ENCODE measurements at regions not wholly inside any gene's neighbourhood (a gene's known extent, or its start where the extent isn't known, plus 50 kb on each side); places are given as distances from the start of the nearest gene placed in this dataset.

- Mint-ChIP-seq H3K27me3 (no peaks in the 10 kb centered on the region), H3K9me3 (ENCODE audit: insufficient read depth) (no peaks in the 10 kb centered on the region), H3K4me1 (no peaks in the 10 kb centered on the region), H3K27ac (no peak overlapping the region), H3K4me3 (no peak overlapping the region)
- Histone ChIP-seq H3K27ac (ENCODE audit: low read length in 2 of 2) (no peak overlapping the region), H3K4me3 (ENCODE audit: control extremely low read depth in 1 of 5, extremely low read depth in 1 of 5, insufficient read depth in 1 of 5, low read depth in 2 of 5, low read length in 4 of 5) (no peak overlapping the region), H3K27me3 (replicated peaks in 1 of 4; ENCODE audit: control extremely low read depth in 1 of 4, control insufficient read depth in 3 of 4, insufficient read depth in 4 of 4, low read length in 3 of 4) (no peaks in the 10 kb centered on the region), H3K9me3 (ENCODE audit: control extremely low read depth in 1 of 3, control insufficient read depth in 2 of 3, insufficient read depth in 1 of 3, low read length in 2 of 3) (no peaks in the 10 kb centered on the region), H3K4me1 (ENCODE audit: control insufficient read depth in 2 of 2, insufficient read depth in 2 of 2, low read length in 2 of 2) (no peaks in the 10 kb centered on the region), H3K36me3 (replicated peaks in 1 of 2; ENCODE audit: control extremely low read depth in 1 of 2, control insufficient read depth in 1 of 2, extremely low read depth in 1 of 2, insufficient read depth in 2 of 2, low read length in 1 of 2) (no peaks in the 10 kb centered on the region), H2AFZ (ENCODE audit: insufficient read depth, low read depth, low read length, poor library complexity, severe bottlenecking) (no peak overlapping the region), H3K9ac (ENCODE audit: low read length) (no peak overlapping the region), H3K79me2 (ENCODE audit: control insufficient read depth, insufficient read depth, low read length) (no peaks in the 10 kb centered on the region), H4K20me1 (ENCODE audit: control insufficient read depth, insufficient read depth, low read length, poor library complexity, severe bottlenecking) (no peaks in the 10 kb centered on the region), H3K4me2 (replicated peaks; ENCODE audit: low read depth, low read length, poor library complexity, severe bottlenecking) (no peak overlapping the region)
- WGBS (ENCODE audit: insufficient coverage): no CpG with 5 or more reads among the region's 5 CpGs
- intact Hi-C loops (cut with micrococcal nuclease): no loop called here
- ATAC-seq (ENCODE audit: low read depth): no peak
- ChIA-PET POLR2A (no interaction called here), CTCF (no interaction called here)
- TF ChIP-seq EZH2 (IDR thresholded peaks at IDR 0.05; ENCODE audit: borderline replicate concordance, insufficient read depth, low read depth, low read length, poor library complexity, severe bottlenecking) (no peak), CTCF (IDR thresholded peaks at IDR 0.05) (no peak)
- no peak for DNase-seq
Measured at GRCh38 chr21:30947141-30947540, 65.8 kb upstream of the KRTAP11-1 start.

- H3K4me2 ChIP-seq (replicated peaks; ENCODE audit: low read depth, low read length, poor library complexity, severe bottlenecking): no peak overlapping the region
- DNase-seq (no peak), ATAC-seq (ENCODE audit: low read depth) (no peak)
- POLR2A ChIA-PET: no interaction called here
- CTCF ChIA-PET: no interaction called here
- 61% methylated on average over 2 of the region's 5 CpGs for WGBS (ENCODE audit: insufficient coverage)
- H3K79me2 ChIP-seq (ENCODE audit: control insufficient read depth, insufficient read depth, low read length): no peaks in the 10 kb centered on the region
- no peaks in the 10 kb centered on the region for H3K27me3 Mint-ChIP-seq
- no peak overlapping the region for H3K4me3 ChIP-seq (ENCODE audit: control extremely low read depth in 1 of 5, extremely low read depth in 1 of 5, insufficient read depth in 1 of 5, low read depth in 2 of 5, low read length in 4 of 5)
- no peaks in the 10 kb centered on the region for H3K36me3 ChIP-seq (replicated peaks in 1 of 2; ENCODE audit: control extremely low read depth in 1 of 2, control insufficient read depth in 1 of 2, extremely low read depth in 1 of 2, insufficient read depth in 2 of 2, low read length in 1 of 2)
- no peak overlapping the region for H3K27ac ChIP-seq (ENCODE audit: low read length in 2 of 2)
- H3K9me3 ChIP-seq (ENCODE audit: control extremely low read depth in 1 of 3, control insufficient read depth in 2 of 3, insufficient read depth in 1 of 3, low read length in 2 of 3): no peaks in the 10 kb centered on the region
- no peaks in the 10 kb centered on the region for H3K4me1 Mint-ChIP-seq
- no peak for TF ChIP-seq EZH2 (IDR thresholded peaks at IDR 0.05; ENCODE audit: borderline replicate concordance, insufficient read depth, low read depth, low read length, poor library complexity, severe bottlenecking)
- no peak for TF ChIP-seq CTCF (IDR thresholded peaks at IDR 0.05)
- H3K9me3 Mint-ChIP-seq (ENCODE audit: insufficient read depth): no peaks in the 10 kb centered on the region
- no peak overlapping the region for H3K27ac Mint-ChIP-seq
- no peaks in the 10 kb centered on the region for H3K27me3 ChIP-seq (replicated peaks in 1 of 4; ENCODE audit: control extremely low read depth in 1 of 4, control insufficient read depth in 3 of 4, insufficient read depth in 4 of 4, low read length in 3 of 4)
- H3K4me3 Mint-ChIP-seq: no peak overlapping the region
- H2AFZ ChIP-seq (ENCODE audit: insufficient read depth, low read depth, low read length, poor library complexity, severe bottlenecking): no peak overlapping the region
- no peak overlapping the region for H3K9ac ChIP-seq (ENCODE audit: low read length)
- no peaks in the 10 kb centered on the region for H3K4me1 ChIP-seq (ENCODE audit: control insufficient read depth in 2 of 2, insufficient read depth in 2 of 2, low read length in 2 of 2)
- intact Hi-C loops (cut with micrococcal nuclease): no loop called here
- H4K20me1 ChIP-seq (ENCODE audit: control insufficient read depth, insufficient read depth, low read length, poor library complexity, severe bottlenecking): no peaks in the 10 kb centered on the region
Measured at GRCh38 chr21:30943920-30944319, 62.5 kb upstream of the KRTAP11-1 start.
